Stomach (tissue), 8 donors: ENCODE measurements at regions not wholly inside any gene's neighbourhood (a gene's known extent, or its start where the extent isn't known, plus 50 kb on each side); places are given as distances from the start of the nearest gene placed in this dataset.

Experiments used
- DNase-seq, 2 donors: peaks; one replicate each; pipeline versions ENCODE4 v3.0.0 to v3.0.0-alpha.2; 2013 to 2019
- H3K27ac ChIP-seq, 5 donors: fragments of 200-600 bp in 4 of 5; sonication (generic) in 4 of 5; one replicate each; pipeline ENCODE4 v1.5.1; 2013 to 2019; ENCODE audit warnings: mild to moderate bottlenecking in 1 of 5, moderate library complexity in 1 of 5
- H3K27me3 ChIP-seq, 3 donors: fragments of 200-600 bp; sonication (generic); one replicate each; pipeline ENCODE4 v1.5.1; 2017 to 2019; ENCODE audit warnings: mixed run types in 1 of 3
- H3K36me3 ChIP-seq, 4 donors: fragments of 200-600 bp; sonication (generic); 1 replicate in 3 of 4; 2 replicates in 1 of 4; pipeline ENCODE4 v1.5.1; 2016 to 2019
- H3K4me1 ChIP-seq, 4 donors: fragments of 200-600 bp; sonication (generic); one replicate each; pipeline ENCODE4 v1.5.1; 2016 to 2019
- H3K4me3 ChIP-seq, 4 donors: fragments of 200-600 bp; sonication (generic) in 3 of 4; one replicate each; pipeline ENCODE4 v1.5.1; 2016 to 2019; ENCODE audit warnings: mild to moderate bottlenecking in 1 of 4
- H3K9me3 ChIP-seq, 4 donors: fragments of 200-600 bp; sonication (generic); one replicate each; pipeline ENCODE4 v1.5.1; 2016 to 2019
- CTCF ChIP-seq, 7 experiments: fragments of 450-650 bp in 4 of 7; fragments of 200-600 bp in 3 of 7; sonication (generic) in 3 of 7; IDR thresholded peaks; one replicate each; pipeline ENCODE4 v1.5.1; 2016 to 2019; ENCODE audit warnings: antibody characterized with exemption in 7 of 7, control low read depth in 2 of 7, mild to moderate bottlenecking in 1 of 7
- EP300 ChIP-seq: sonication (generic); formaldehyde crosslinking; IDR thresholded peaks from one replicate; pipeline ENCODE4 v1.6.1; 2017; ENCODE audit warnings: antibody characterized with exemption
- POLR2A ChIP-seq, 4 donors: fragments of 450-650 bp; IDR thresholded peaks; one replicate each; pipeline ENCODE4 v1.6.1; 2016; ENCODE audit warnings: antibody characterized with exemption in 4 of 4, control low read depth in 2 of 4, mild to moderate bottlenecking in 1 of 4, moderate library complexity in 1 of 4
- POLR2AphosphoS5 ChIP-seq, 3 donors: sonication (generic); formaldehyde crosslinking; IDR thresholded peaks; one replicate each; pipeline ENCODE4 v1.6.1; 2016; ENCODE audit warnings: antibody characterized with exemption in 3 of 3
- WGBS, 5 donors: extraction: QIAGEN DNeasy Blood & Tissue Kit in 3 of 5; methylation state at CpG; one replicate each; pipeline versions ENCODE4 v1.1.5 to v1.1.7; 2013 to 2018; 5-methylcytosine and 5-hydroxymethylcytosine counted together
- intact Hi-C: fragments of 100-400 bp; cut with DNase I; formaldehyde crosslinking; loops from one replicate; pipeline ENCODE4 v1.15.1; 2023; ENCODE audit warnings: low total_unique reads
- donor health status: healthy with polysubstance abuse.
- donor health status: Bipolar disorder and iron deficiency.
- donor health status: healthy.

GRCh38 chr20:11108102-11108810 is 434.5 kb upstream of the JAG1 start:
- TF ChIP-seq EP300 (no peak), CTCF (IDR thresholded peaks at IDR 0.05) (no peak), POLR2A (IDR thresholded peaks at IDR 0.05) (no peak), POLR2AphosphoS5 (IDR thresholded peaks at IDR 0.05) (no peak)
- Histone ChIP-seq H3K27me3 (no peaks in the 10 kb centered on the region), H3K4me1 (peaks cover 0 to 10% (median 1%) of the 10 kb centered on the region in 4 donors), H3K27ac (no peak overlapping the region), H3K9me3 (no peaks in the 10 kb centered on the region), H3K4me3 (no peak overlapping the region), H3K36me3 (no peaks in the 10 kb centered on the region)
- intact Hi-C loops, result no loop called here
- WGBS, 5 donors, result 22 to 61% (median 45%) methylated on average over 4 of the region's 4 CpGs
- peak in 1 of 2 donors; percentile 29 for DNase-seq

GRCh38 chr20:11110535-11110934 is 436.7 kb upstream of the JAG1 start:
- Histone ChIP-seq H3K27me3 (no peaks in the 10 kb centered on the region), H3K4me3 (no peak overlapping the region), H3K9me3 (no peaks in the 10 kb centered on the region), H3K27ac (no peak overlapping the region), H3K36me3 (no peaks in the 10 kb centered on the region), H3K4me1 (peaks cover 0 to 10% (median 1%) of the 10 kb centered on the region in 4 donors)
- intact Hi-C loops, result no loop called here
- 84 to 91% (median 87%) methylated on average over 4 of the region's 4 CpGs for WGBS, 5 donors
- TF ChIP-seq POLR2A (IDR thresholded peaks at IDR 0.05) (no peak), CTCF (IDR thresholded peaks at IDR 0.05) (no peak), EP300 (no peak), POLR2AphosphoS5 (IDR thresholded peaks at IDR 0.05) (no peak)
- no peak for DNase-seq

GRCh38 chr20:11111191-11111590 is 437.4 kb upstream of the JAG1 start:
- intact Hi-C loops, result no loop called here
- no peak overlapping the region for H3K4me3 ChIP-seq
- peaks cover 0 to 10% (median 1%) of the 10 kb centered on the region in 4 donors for H3K4me1 ChIP-seq
- WGBS, 5 donors, result 70 to 88% (median 81%) methylated on average over 2 of the region's 2 CpGs
- TF ChIP-seq POLR2A (IDR thresholded peaks at IDR 0.05) (no peak), CTCF (IDR thresholded peaks at IDR 0.05) (no peak)
- no peaks in the 10 kb centered on the region for H3K27me3 ChIP-seq
- H3K36me3 ChIP-seq, result no peaks in the 10 kb centered on the region
- DNase-seq, result no peak
- H3K27ac ChIP-seq, result no peak overlapping the region
- H3K9me3 ChIP-seq, result no peaks in the 10 kb centered on the region

GRCh38 chr20:11112832-11113231 is 439.0 kb upstream of the JAG1 start:
- DNase-seq, result no peak
- intact Hi-C loops, result no loop called here
- no peak overlapping the region for H3K4me3 ChIP-seq
- H3K4me1 ChIP-seq, result peaks cover 0 to 9% (median 1%) of the 10 kb centered on the region in 4 donors
- TF ChIP-seq POLR2AphosphoS5 (IDR thresholded peaks at IDR 0.05) (no peak), EP300 (no peak), POLR2A (IDR thresholded peaks at IDR 0.05) (no peak), CTCF (IDR thresholded peaks at IDR 0.05) (no peak)
- 56 to 68% (median 61%) methylated on average over 2 of the region's 2 CpGs for WGBS, 5 donors
- no peaks in the 10 kb centered on the region for H3K27me3 ChIP-seq
- H3K27ac ChIP-seq, result no peak overlapping the region
- H3K36me3 ChIP-seq, result no peaks in the 10 kb centered on the region
- no peaks in the 10 kb centered on the region for H3K9me3 ChIP-seq
